ENCODE measurements at regions not wholly inside any gene's neighbourhood (a gene's known extent, or its start where the extent isn't known, plus 50 kb on each side); places are given as distances from the start of the nearest gene placed in this dataset.

DNA sequence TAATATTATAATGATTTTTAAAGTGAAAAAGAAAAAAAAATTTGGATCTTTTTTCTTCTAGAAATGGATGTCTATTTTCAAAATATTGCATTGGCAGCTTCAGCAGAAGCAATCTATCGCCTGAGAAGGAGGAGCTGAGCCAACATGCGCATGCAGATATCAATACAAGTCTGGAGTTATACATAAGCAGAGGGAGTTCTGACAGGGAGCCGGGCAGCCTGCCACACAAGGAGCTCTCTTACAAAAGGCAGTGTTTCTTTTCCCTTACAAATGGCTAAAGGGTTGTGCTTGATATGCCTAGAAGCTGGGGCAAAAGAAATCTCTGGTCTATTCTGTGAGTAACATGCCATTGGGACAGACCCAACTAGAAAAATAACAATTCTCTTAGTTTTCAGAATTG lies 291.9 kb upstream of the TRIB2 start:
- no peak for TF ChIP-seq JUND (IDR thresholded peaks at IDR 0.05; ENCODE audit: low read depth)
- DNase-seq (ENCODE audit: low read depth in 1 of 2, low spot score in 1 of 2) = no peak
- in situ Hi-C loops (cut with HindIII; ENCODE audit: low pct_unique_long_range_greater_than_20kb, low sequenced_read_pairs) = no loop called here

GRCh38 chr2:12428324-12428723 lies 288.4 kb upstream of the TRIB2 start:
- no peak for TF ChIP-seq JUND (IDR thresholded peaks at IDR 0.05; ENCODE audit: low read depth)
- in situ Hi-C loops (cut with HindIII; ENCODE audit: low pct_unique_long_range_greater_than_20kb, low sequenced_read_pairs) = no loop called here
- no peak for DNase-seq (ENCODE audit: low read depth in 1 of 2, low spot score in 1 of 2)

- in situ Hi-C loops (cut with HindIII; ENCODE audit: low pct_unique_long_range_greater_than_20kb, low sequenced_read_pairs) = no loop called here
- DNase-seq (ENCODE audit: low read depth in 1 of 2, low spot score in 1 of 2) = no peak
- TF ChIP-seq JUND (IDR thresholded peaks at IDR 0.05; ENCODE audit: low read depth) = no peak
Observed at GRCh38 chr2:12428786-12429185, 287.9 kb upstream of the TRIB2 start.

DNA sequence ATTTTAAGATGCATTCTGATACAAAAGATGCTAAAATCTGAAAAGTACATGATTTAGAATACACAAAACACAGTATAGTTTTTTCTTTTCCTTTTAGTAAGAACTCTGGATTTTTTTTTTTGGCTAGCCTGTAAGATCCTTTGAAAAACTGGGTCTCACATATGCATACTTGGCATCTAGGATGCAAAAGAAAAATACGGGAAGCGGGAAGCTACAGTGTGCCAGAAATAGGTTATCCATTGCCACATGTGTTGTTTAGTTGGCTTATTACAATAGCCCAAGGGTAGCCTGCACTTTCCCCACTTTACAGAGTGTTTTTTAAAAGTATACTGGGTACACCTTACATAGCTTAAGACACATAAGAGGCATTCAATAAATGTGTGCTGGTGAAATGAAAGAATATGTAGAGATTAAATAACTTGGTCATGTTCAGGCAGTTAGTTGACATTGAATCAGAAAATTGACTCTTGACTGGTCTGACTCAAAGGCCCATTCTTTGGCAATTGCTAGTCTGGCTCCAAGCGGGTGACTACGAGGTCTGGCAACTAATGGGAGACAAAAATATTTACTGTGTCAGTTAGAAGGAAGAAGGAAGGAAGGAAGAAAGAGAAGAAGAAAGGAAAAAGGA lies 286.8 kb upstream of the TRIB2 start:
- no peak for DNase-seq (ENCODE audit: low read depth in 1 of 2, low spot score in 1 of 2)
- in situ Hi-C loops (cut with HindIII; ENCODE audit: low pct_unique_long_range_greater_than_20kb, low sequenced_read_pairs) = no loop called here
- TF ChIP-seq JUND (IDR thresholded peaks at IDR 0.05; ENCODE audit: low read depth) = no peak

GRCh38 chr2:12430407-12431133 lies 286.2 kb upstream of the TRIB2 start:
- DNase-seq (ENCODE audit: low read depth in 1 of 2, low spot score in 1 of 2) = peak in 1 of 2 experiments; percentile 22
- in situ Hi-C loops (cut with HindIII; ENCODE audit: low pct_unique_long_range_greater_than_20kb, low sequenced_read_pairs) = no loop called here
- TF ChIP-seq JUND (IDR thresholded peaks at IDR 0.05; ENCODE audit: low read depth) = no peak

- DNase-seq (ENCODE audit: low read depth in 1 of 2, low spot score in 1 of 2) = no peak
- TF ChIP-seq JUND (IDR thresholded peaks at IDR 0.05; ENCODE audit: low read depth) = no peak
- in situ Hi-C loops (cut with HindIII; ENCODE audit: low pct_unique_long_range_greater_than_20kb, low sequenced_read_pairs) = no loop called here
Observed at GRCh38 chr2:12432985-12433625, 283.6 kb upstream of the TRIB2 start.

DNA sequence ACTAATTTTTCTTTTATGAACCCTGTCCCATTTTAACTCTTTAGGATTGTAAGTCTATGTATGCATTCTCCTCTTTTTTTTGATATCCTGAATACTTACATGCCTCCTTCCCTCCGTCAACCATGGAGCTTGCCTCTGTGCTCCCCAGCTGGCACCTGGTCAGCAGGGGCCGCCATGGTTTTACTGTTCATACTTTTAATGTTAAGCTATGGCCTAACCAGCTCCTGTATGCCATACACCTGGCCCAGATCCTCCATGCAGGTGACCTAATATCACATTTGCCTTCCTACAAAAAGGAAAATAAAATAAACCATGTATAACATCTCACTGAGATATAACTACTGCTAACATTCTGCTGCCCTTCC lies 283.1 kb upstream of the TRIB2 start:
- no peak for DNase-seq (ENCODE audit: low read depth in 1 of 2, low spot score in 1 of 2)
- in situ Hi-C loops (cut with HindIII; ENCODE audit: low pct_unique_long_range_greater_than_20kb, low sequenced_read_pairs) = no loop called here
- no peak for TF ChIP-seq JUND (IDR thresholded peaks at IDR 0.05; ENCODE audit: low read depth)

GRCh38 chr2:12434630-12435098 lies 282.1 kb upstream of the TRIB2 start:
- in situ Hi-C loops (cut with HindIII; ENCODE audit: low pct_unique_long_range_greater_than_20kb, low sequenced_read_pairs) = no loop called here
- no peak for DNase-seq (ENCODE audit: low read depth in 1 of 2, low spot score in 1 of 2)
- TF ChIP-seq JUND (IDR thresholded peaks at IDR 0.05; ENCODE audit: low read depth) = no peak

DNA sequence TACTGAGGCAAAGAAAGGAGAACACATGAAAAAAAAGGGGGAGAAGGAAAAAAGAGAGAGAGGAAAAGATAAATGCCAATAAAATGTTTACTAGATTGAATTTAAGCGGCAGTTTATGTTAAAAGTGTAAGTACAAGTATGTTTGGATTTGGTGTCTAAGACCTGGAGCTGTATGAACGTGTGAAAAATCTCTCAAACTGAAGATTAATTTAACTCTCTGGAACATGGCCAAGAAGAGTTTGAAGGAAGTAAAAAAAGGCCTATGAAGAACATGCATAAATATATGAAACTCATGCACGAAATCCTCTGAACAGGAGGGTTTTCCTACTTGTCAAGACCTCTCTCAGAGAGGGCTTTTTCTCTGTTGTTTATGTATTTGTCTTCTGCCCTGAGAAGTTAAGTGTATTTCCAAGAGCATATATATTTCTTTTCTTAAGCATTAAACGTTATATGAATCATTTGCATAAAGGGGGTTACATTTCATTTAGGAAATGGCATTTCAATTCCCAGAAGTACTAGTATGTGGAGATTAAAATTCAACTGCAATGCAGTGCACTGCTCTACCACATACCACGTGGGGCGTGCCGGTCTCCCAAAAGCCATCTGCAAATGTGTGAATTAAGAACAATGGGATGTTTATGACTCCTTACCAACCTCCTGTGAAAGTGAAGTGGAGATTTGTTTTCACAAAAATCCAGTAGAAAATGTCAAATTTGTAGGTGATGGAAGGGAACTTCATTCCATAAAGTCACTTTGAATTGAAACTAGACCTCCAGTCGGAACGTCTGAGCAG lies 281.1 kb upstream of the TRIB2 start:
- TF ChIP-seq JUND (IDR thresholded peaks at IDR 0.05; ENCODE audit: low read depth) = no peak
- in situ Hi-C loops (cut with HindIII; ENCODE audit: low pct_unique_long_range_greater_than_20kb, low sequenced_read_pairs) = no loop called here
- DNase-seq (ENCODE audit: low read depth in 1 of 2, low spot score in 1 of 2) = no peak

DNA sequence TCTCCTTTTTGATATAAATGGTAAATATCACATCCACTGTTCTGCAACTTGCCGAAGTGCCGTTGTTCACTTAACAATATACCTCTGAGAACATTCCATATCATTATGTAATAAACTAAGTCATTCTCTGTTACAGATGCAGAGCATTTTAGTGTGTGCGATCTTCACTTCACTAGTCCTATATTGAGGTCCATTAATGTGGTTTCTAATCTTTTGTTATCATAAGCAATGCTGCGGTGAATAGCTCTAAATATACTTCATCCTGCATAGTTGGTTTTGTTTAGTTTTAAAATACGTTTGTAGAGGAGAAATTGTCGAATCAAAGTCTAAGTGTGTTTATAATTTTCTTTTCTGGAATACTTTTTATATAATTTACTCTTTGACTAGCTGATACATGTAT lies 280.3 kb upstream of the TRIB2 start:
- TF ChIP-seq JUND (IDR thresholded peaks at IDR 0.05; ENCODE audit: low read depth) = no peak
- no peak for DNase-seq (ENCODE audit: low read depth in 1 of 2, low spot score in 1 of 2)
- in situ Hi-C loops (cut with HindIII; ENCODE audit: low pct_unique_long_range_greater_than_20kb, low sequenced_read_pairs) = no loop called here

- DNase-seq (ENCODE audit: low read depth in 1 of 2, low spot score in 1 of 2) = no peak
- in situ Hi-C loops (cut with HindIII; ENCODE audit: low pct_unique_long_range_greater_than_20kb, low sequenced_read_pairs) = no loop called here
- TF ChIP-seq JUND (IDR thresholded peaks at IDR 0.05; ENCODE audit: low read depth) = no peak
Observed at GRCh38 chr2:12436935-12437561, 279.7 kb upstream of the TRIB2 start.

DNA sequence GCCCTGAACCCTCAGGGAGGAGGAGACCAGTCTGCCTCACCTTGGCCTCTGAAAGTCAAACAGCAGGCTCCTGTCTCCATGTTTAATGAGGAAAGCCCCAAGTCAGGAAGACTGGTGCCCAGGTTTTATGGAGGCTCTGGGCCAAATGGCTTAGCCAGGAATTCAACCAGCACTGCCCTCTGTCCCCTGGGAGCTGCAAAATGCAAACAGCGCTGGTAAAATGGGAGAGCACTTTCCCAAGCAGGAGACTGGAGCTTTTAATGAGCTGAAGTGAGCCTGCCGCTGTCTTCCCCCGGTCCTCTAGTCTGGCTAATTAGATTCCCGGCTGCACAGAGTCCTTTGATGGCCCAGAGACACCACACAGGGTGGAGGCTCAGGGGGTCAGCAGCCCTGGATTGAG lies 276.0 kb upstream of the TRIB2 start:
- in situ Hi-C loops (cut with HindIII; ENCODE audit: low pct_unique_long_range_greater_than_20kb, low sequenced_read_pairs) = no loop called here
- no peak for TF ChIP-seq JUND (IDR thresholded peaks at IDR 0.05; ENCODE audit: low read depth)
- DNase-seq (ENCODE audit: low read depth in 1 of 2, low spot score in 1 of 2) = no peak
